ENCODE measurements at regions not wholly inside any gene's neighbourhood (a gene's known extent, or its start where the extent isn't known, plus 50 kb on each side); places are given as distances from the start of the nearest gene placed in this dataset.
"Not testable (repeated sequence)": the region's sequence is repeated elsewhere in the genome, so short reads cannot be mapped to it uniquely, and the experiment has no call there.

GRCh38 chr5:57362951-57363350 is 119.7 kb downstream of the ACTBL2 start:
- no peak overlapping the region for H3K27ac Mint-ChIP-seq
- ATAC-seq: no peak
- TF ChIP-seq CTCF (IDR thresholded peaks at IDR 0.05): no peak

GRCh38 chr5:57360871-57361270 is 121.7 kb downstream of the ACTBL2 start:
- ATAC-seq: no peak

More at GRCh38 chr5:57362951-57363350, 119.7 kb downstream of the ACTBL2 start:
- Mint-ChIP-seq H3K9me3 (no peaks in the 10 kb centered on the region), H3K36me3 (no peaks in the 10 kb centered on the region), H3K4me1 (no peaks in the 10 kb centered on the region), H3K4me3 (no peak overlapping the region), H3K27me3 (ENCODE audit: low read depth in 2 of 2) (no peaks in the 10 kb centered on the region)
- WGBS (ENCODE audit: insufficient coverage): 95% methylated on average over 4 of the region's 5 CpGs
- Histone ChIP-seq H3K4me1 (ENCODE audit: control insufficient read depth, insufficient read depth, low read length) (no peaks in the 10 kb centered on the region), H3K27me3 (ENCODE audit: control insufficient read depth, insufficient read depth, low read length) (no peaks in the 10 kb centered on the region), H3K9me3 (ENCODE audit: control insufficient read depth, insufficient read depth, low read length) (no peaks in the 10 kb centered on the region), H3K27ac (ENCODE audit: low read length) (no peak overlapping the region), H3K4me3 (ENCODE audit: low read length) (no peak overlapping the region), H3K36me3 (ENCODE audit: control insufficient read depth, insufficient read depth, low read length) (no peaks in the 10 kb centered on the region)
- DNase-seq: no peak
- intact Hi-C loops (cut with micrococcal nuclease): no loop called here

GRCh38 chr5:57358796-57359592 is 123.6 kb downstream of the ACTBL2 start:
- no peak for TF ChIP-seq CTCF (IDR thresholded peaks at IDR 0.05)

More at GRCh38 chr5:57360871-57361270, 121.7 kb downstream of the ACTBL2 start:
- no peak overlapping the region for H3K4me3 Mint-ChIP-seq
- H3K9me3 ChIP-seq (ENCODE audit: control insufficient read depth, insufficient read depth, low read length): no peaks in the 10 kb centered on the region
- no peak for TF ChIP-seq CTCF (IDR thresholded peaks at IDR 0.05)
- H3K27me3 ChIP-seq (ENCODE audit: control insufficient read depth, insufficient read depth, low read length): no peaks in the 10 kb centered on the region
- no peak overlapping the region for H3K27ac Mint-ChIP-seq
- H3K4me3 ChIP-seq (ENCODE audit: low read length): no peak overlapping the region
- no peak for DNase-seq
- H3K4me1 Mint-ChIP-seq: no peaks in the 10 kb centered on the region
- H3K9me3 Mint-ChIP-seq: no peaks in the 10 kb centered on the region
- 67% methylated on average over 1 of the region's 1 CpG for WGBS (ENCODE audit: insufficient coverage)
- intact Hi-C loops (cut with micrococcal nuclease): no loop called here
- H3K27ac ChIP-seq (ENCODE audit: low read length): no peak overlapping the region
- no peaks in the 10 kb centered on the region for H3K36me3 ChIP-seq (ENCODE audit: control insufficient read depth, insufficient read depth, low read length)
- H3K4me1 ChIP-seq (ENCODE audit: control insufficient read depth, insufficient read depth, low read length): no peaks in the 10 kb centered on the region
- H3K36me3 Mint-ChIP-seq: no peaks in the 10 kb centered on the region
- H3K27me3 Mint-ChIP-seq (ENCODE audit: low read depth in 2 of 2): no peaks in the 10 kb centered on the region

GRCh38 chr5:57356850-57357249 is 125.8 kb downstream of the ACTBL2 start:
- not testable (repeated sequence) for H3K4me1 Mint-ChIP-seq

More at GRCh38 chr5:57358796-57359592, 123.6 kb downstream of the ACTBL2 start:
- WGBS (ENCODE audit: insufficient coverage): 96% methylated on average over 4 of the region's 5 CpGs
- no peak overlapping the region for H3K4me3 Mint-ChIP-seq
- H3K36me3 ChIP-seq (ENCODE audit: control insufficient read depth, insufficient read depth, low read length): no peaks in the 10 kb centered on the region
- no peaks in the 10 kb centered on the region for H3K9me3 ChIP-seq (ENCODE audit: control insufficient read depth, insufficient read depth, low read length)
- no peaks in the 10 kb centered on the region for H3K27me3 ChIP-seq (ENCODE audit: control insufficient read depth, insufficient read depth, low read length)
- H3K27me3 Mint-ChIP-seq (ENCODE audit: low read depth in 2 of 2): no peaks in the 10 kb centered on the region
- H3K9me3 Mint-ChIP-seq: no peaks in the 10 kb centered on the region
- H3K36me3 Mint-ChIP-seq: no peaks in the 10 kb centered on the region
- no peak overlapping the region for H3K4me3 ChIP-seq (ENCODE audit: low read length)
- intact Hi-C loops (cut with micrococcal nuclease): no loop called here
- no peak overlapping the region for H3K27ac ChIP-seq (ENCODE audit: low read length)
- ATAC-seq: no peak
- no peaks in the 10 kb centered on the region for H3K4me1 Mint-ChIP-seq
- no peaks in the 10 kb centered on the region for H3K4me1 ChIP-seq (ENCODE audit: control insufficient read depth, insufficient read depth, low read length)
- no peak overlapping the region for H3K27ac Mint-ChIP-seq
- DNase-seq: no peak

More at GRCh38 chr5:57356850-57357249, 125.8 kb downstream of the ACTBL2 start:
- H3K36me3 Mint-ChIP-seq; DNase-seq; H3K27me3 ChIP-seq (ENCODE audit: control insufficient read depth, insufficient read depth, low read length); H3K4me1 ChIP-seq (ENCODE audit: control insufficient read depth, insufficient read depth, low read length); intact Hi-C loops (cut with micrococcal nuclease); H3K4me3 Mint-ChIP-seq; H3K4me3 ChIP-seq (ENCODE audit: low read length); H3K9me3 ChIP-seq (ENCODE audit: control insufficient read depth, insufficient read depth, low read length); H3K27me3 Mint-ChIP-seq (ENCODE audit: low read depth in 2 of 2); H3K27ac Mint-ChIP-seq; H3K9me3 Mint-ChIP-seq; ATAC-seq; H3K27ac ChIP-seq (ENCODE audit: low read length); H3K36me3 ChIP-seq (ENCODE audit: control insufficient read depth, insufficient read depth, low read length): not testable (repeated sequence)
- 95% methylated on average over 13 of the region's 16 CpGs for WGBS (ENCODE audit: insufficient coverage)
